Progenitor cell of endocrine pancreas (in vitro differentiated cells): ENCODE measurements at regions not wholly inside any gene's neighbourhood (a gene's known extent, or its start where the extent isn't known, plus 50 kb on each side); places are given as distances from the start of the nearest gene placed in this dataset.

ENCODE experiments used
- DNase-seq: peaks from one replicate; pipeline ENCODE4 v3.0.0; 2021; ENCODE audit warnings: low spot score; ENCODE audit not compliant: unreplicated experiment
- H3K27ac Mint-ChIP-seq: 2 replicates; pipeline ENCODE4 v1.8.0; 2021; ENCODE audit warnings: mild to moderate bottlenecking, moderate library complexity, mixed read lengths
- H3K27me3 Mint-ChIP-seq: 2 replicates; pipeline ENCODE4 v1.8.0; 2021; ENCODE audit warnings: mixed read lengths
- H3K36me3 Mint-ChIP-seq: 2 replicates; pipeline ENCODE4 v1.8.0; 2022; ENCODE audit warnings: mixed read lengths; ENCODE audit not compliant: insufficient read depth
- H3K4me1 Mint-ChIP-seq: 2 replicates; pipeline ENCODE4 v1.8.0; 2021; ENCODE audit warnings: low read depth, mixed read lengths
- H3K4me3 Mint-ChIP-seq: 2 replicates; pipeline ENCODE4 v1.8.0; 2021; ENCODE audit warnings: low read depth, mild to moderate bottlenecking, moderate library complexity, mixed read lengths
- H3K9me3 Mint-ChIP-seq: 2 replicates; pipeline ENCODE4 v1.8.0; 2021; ENCODE audit warnings: low read depth, mixed read lengths
- CTCF ChIP-seq: fragments of 200-600 bp; sonication (generic); IDR thresholded peaks from one replicate; pipeline ENCODE4 v1.5.0; 2021; ENCODE audit warnings: antibody characterized with exemption, mild to moderate bottlenecking; ENCODE audit not compliant: unreplicated experiment

- Mint-ChIP-seq H3K36me3 (no peaks in the 10 kb centered on the region), H3K4me1 (no peaks in the 10 kb centered on the region), H3K27me3 (no peaks in the 10 kb centered on the region), H3K27ac (no peak overlapping the region), H3K4me3 (no peak overlapping the region), H3K9me3 (no peaks in the 10 kb centered on the region)
- DNase-seq, result no peak
- no peak for TF ChIP-seq CTCF
Observed at GRCh38 chr10:63738410-63738809, 217.2 kb downstream of the REEP3 start.

GRCh38 chr10:63744060-63744941 lies 223.1 kb downstream of the REEP3 start:
- no peaks in the 10 kb centered on the region for H3K36me3 Mint-ChIP-seq
- H3K27me3 Mint-ChIP-seq, result no peaks in the 10 kb centered on the region
- H3K4me1 Mint-ChIP-seq, result no peaks in the 10 kb centered on the region
- H3K9me3 Mint-ChIP-seq, result no peaks in the 10 kb centered on the region
- no peak overlapping the region for H3K4me3 Mint-ChIP-seq
- no peak for DNase-seq
- no peak overlapping the region for H3K27ac Mint-ChIP-seq
- no peak for TF ChIP-seq CTCF

GRCh38 chr10:63749915-63750314 lies 228.7 kb downstream of the REEP3 start:
- no peak overlapping the region for H3K4me3 Mint-ChIP-seq
- H3K4me1 Mint-ChIP-seq, result no peaks in the 10 kb centered on the region
- no peak for TF ChIP-seq CTCF
- H3K27ac Mint-ChIP-seq, result no peak overlapping the region
- no peaks in the 10 kb centered on the region for H3K27me3 Mint-ChIP-seq
- no peak for DNase-seq
- no peaks in the 10 kb centered on the region for H3K9me3 Mint-ChIP-seq
- H3K36me3 Mint-ChIP-seq, result no peaks in the 10 kb centered on the region

GRCh38 chr10:63751836-63752235 lies 230.6 kb downstream of the REEP3 start:
- DNase-seq, result no peak
- Mint-ChIP-seq H3K27ac (no peak overlapping the region), H3K4me1 (no peaks in the 10 kb centered on the region), H3K27me3 (no peaks in the 10 kb centered on the region), H3K36me3 (no peaks in the 10 kb centered on the region), H3K4me3 (no peak overlapping the region), H3K9me3 (no peaks in the 10 kb centered on the region)
- TF ChIP-seq CTCF, result no peak

GRCh38 chr10:63752318-63752717 lies 231.1 kb downstream of the REEP3 start:
- Mint-ChIP-seq H3K27ac (no peak overlapping the region), H3K36me3 (no peaks in the 10 kb centered on the region), H3K9me3 (no peaks in the 10 kb centered on the region), H3K27me3 (no peaks in the 10 kb centered on the region), H3K4me1 (no peaks in the 10 kb centered on the region), H3K4me3 (no peak overlapping the region)
- no peak for DNase-seq
- no peak for TF ChIP-seq CTCF
